ENCODE measurements at regions not wholly inside any gene's neighbourhood (a gene's known extent, or its start where the extent isn't known, plus 50 kb on each side); places are given as distances from the start of the nearest gene placed in this dataset.
A peak's percentile ranks its signal among the peaks of the same experiment; 100 is the strongest.
"Not testable (repeated sequence)": the region's sequence is repeated elsewhere in the genome, so short reads cannot be mapped to it uniquely, and the experiment has no call there.

- Histone ChIP-seq H4K20me1 (ENCODE audit: insufficient read depth, low read length) (no peaks in the 10 kb centered on the region), H3K4me3 (ENCODE audit: low read length) (no peak overlapping the region), H3K36me3 (replicated peaks; ENCODE audit: low read depth, low read length) (no peaks in the 10 kb centered on the region), H3K4me1 (ENCODE audit: low read length) (peaks cover 5% of the 10 kb centered on the region; the same call in 1 of the 2 replicates), H3K79me2 (ENCODE audit: low read length) (no peaks in the 10 kb centered on the region), H3K9me3 (ENCODE audit: insufficient read depth, low read length) (no peaks in the 10 kb centered on the region), H3K27me3 (ENCODE audit: low read depth, low read length) (no peaks in the 10 kb centered on the region), H3K4me2 (ENCODE audit: low read length) (no peak overlapping the region), H2AFZ (ENCODE audit: low read depth, low read length) (no peak overlapping the region), H3K27ac (ENCODE audit: low read length) (no peak overlapping the region), H3K9ac (ENCODE audit: low read length) (no peak overlapping the region)
- TF ChIP-seq CTCF (IDR thresholded peaks at IDR 0.05; ENCODE audit: low read depth, low read length) (no peak), EZH2phosphoT487 (IDR thresholded peaks at IDR 0.05; ENCODE audit: low read depth) (no peak)
Measured at GRCh38 chr20:22690616-22691179, 106.3 kb upstream of the FOXA2 start.

- Histone ChIP-seq H3K4me2 (ENCODE audit: low read length) (peak overlapping the region; percentile 63), H3K79me2 (ENCODE audit: low read length) (no peaks in the 10 kb centered on the region), H3K9ac (ENCODE audit: low read length) (no peak overlapping the region), H4K20me1 (ENCODE audit: insufficient read depth, low read length) (no peaks in the 10 kb centered on the region), H3K36me3 (replicated peaks; ENCODE audit: low read depth, low read length) (no peaks in the 10 kb centered on the region), H3K4me1 (ENCODE audit: low read length) (peaks cover 5% of the 10 kb centered on the region; the same call in 1 of the 2 replicates), H2AFZ (ENCODE audit: low read depth, low read length) (peak overlapping the region; percentile 83), H3K27me3 (ENCODE audit: low read depth, low read length) (no peaks in the 10 kb centered on the region), H3K27ac (ENCODE audit: low read length) (no peak overlapping the region), H3K4me3 (ENCODE audit: low read length) (peak overlapping the region; percentile 51), H3K9me3 (ENCODE audit: insufficient read depth, low read length) (no peaks in the 10 kb centered on the region)
- TF ChIP-seq EZH2phosphoT487 (IDR thresholded peaks at IDR 0.05; ENCODE audit: low read depth) (no peak), CTCF (IDR thresholded peaks at IDR 0.05; ENCODE audit: low read depth, low read length) (peak; percentile 93)
Measured at GRCh38 chr20:22691369-22692118, 107.2 kb upstream of the FOXA2 start.

- H3K27me3 ChIP-seq (ENCODE audit: low read depth, low read length) = 0 out of 2 replicates have a peak, but pooled peaks cover under 1% of the 10 kb centered on the region
- peak overlapping the region; percentile 51 for H3K4me3 ChIP-seq (ENCODE audit: low read length)
- TF ChIP-seq CTCF (IDR thresholded peaks at IDR 0.05; ENCODE audit: low read depth, low read length) (no peak), EZH2phosphoT487 (IDR thresholded peaks at IDR 0.05; ENCODE audit: low read depth) (no peak)
- no peaks in the 10 kb centered on the region for H3K9me3 ChIP-seq (ENCODE audit: insufficient read depth, low read length)
- peak overlapping the region; percentile 83 for H2AFZ ChIP-seq (ENCODE audit: low read depth, low read length)
- H3K27ac ChIP-seq (ENCODE audit: low read length) = no peak overlapping the region
- H3K4me2 ChIP-seq (ENCODE audit: low read length) = peak overlapping the region; percentile 63
- no peaks in the 10 kb centered on the region for H3K79me2 ChIP-seq (ENCODE audit: low read length)
- H3K4me1 ChIP-seq (ENCODE audit: low read length) = peaks cover 5% of the 10 kb centered on the region; the same call in 1 of the 2 replicates
- no peaks in the 10 kb centered on the region for H4K20me1 ChIP-seq (ENCODE audit: insufficient read depth, low read length)
- H3K9ac ChIP-seq (ENCODE audit: low read length) = no peak overlapping the region
- H3K36me3 ChIP-seq (replicated peaks; ENCODE audit: low read depth, low read length) = no peaks in the 10 kb centered on the region
Measured at GRCh38 chr20:22692119-22692475, 107.7 kb upstream of the FOXA2 start.

GRCh38 chr20:22692620-22693019, 108.2 kb upstream of the FOXA2 start:
- not testable (repeated sequence) for H2AFZ ChIP-seq (ENCODE audit: low read depth, low read length)

More at GRCh38 chr20:22692620-22693019, 108.2 kb upstream of the FOXA2 start:
- not testable (repeated sequence) for H3K79me2 ChIP-seq (ENCODE audit: low read length); H3K4me1 ChIP-seq (ENCODE audit: low read length); H4K20me1 ChIP-seq (ENCODE audit: insufficient read depth, low read length); H3K27ac ChIP-seq (ENCODE audit: low read length); H3K9me3 ChIP-seq (ENCODE audit: insufficient read depth, low read length); H3K36me3 ChIP-seq (replicated peaks; ENCODE audit: low read depth, low read length); H3K4me3 ChIP-seq (ENCODE audit: low read length); H3K4me2 ChIP-seq (ENCODE audit: low read length); H3K27me3 ChIP-seq (ENCODE audit: low read depth, low read length); H3K9ac ChIP-seq (ENCODE audit: low read length)

Data from OCI-LY3 (cell line).